AG10803 (cell line): ENCODE measurements at regions not wholly inside any gene's neighbourhood (a gene's known extent, or its start where the extent isn't known, plus 50 kb on each side); places are given as distances from the start of the nearest gene placed in this dataset.

Experiments used
- DNase-seq: peaks from one replicate; pipeline ENCODE4 v3.0.0; 2010; ENCODE audit warnings: low read depth
- H3K4me3 ChIP-seq: 2 replicates; pipeline ENCODE4 v1.5.1; 2011; ENCODE audit warnings: mild to moderate bottlenecking, low read length, control low read depth
- TF ChIP-seq, protein P1 (sequence below): conservative IDR thresholded peaks from 2 replicates; pipeline ENCODE4 v1.5.1; 2011; ENCODE audit warnings: mild to moderate bottlenecking, low read length, control low read depth, inconsistent platforms

GRCh38 chr3:117630469-117630868 lies 920.9 kb downstream of the TUSC7 start:
- H3K4me3 ChIP-seq: no peak overlapping the region
- DNase-seq: no peak
- TF ChIP-seq, protein P1, sequence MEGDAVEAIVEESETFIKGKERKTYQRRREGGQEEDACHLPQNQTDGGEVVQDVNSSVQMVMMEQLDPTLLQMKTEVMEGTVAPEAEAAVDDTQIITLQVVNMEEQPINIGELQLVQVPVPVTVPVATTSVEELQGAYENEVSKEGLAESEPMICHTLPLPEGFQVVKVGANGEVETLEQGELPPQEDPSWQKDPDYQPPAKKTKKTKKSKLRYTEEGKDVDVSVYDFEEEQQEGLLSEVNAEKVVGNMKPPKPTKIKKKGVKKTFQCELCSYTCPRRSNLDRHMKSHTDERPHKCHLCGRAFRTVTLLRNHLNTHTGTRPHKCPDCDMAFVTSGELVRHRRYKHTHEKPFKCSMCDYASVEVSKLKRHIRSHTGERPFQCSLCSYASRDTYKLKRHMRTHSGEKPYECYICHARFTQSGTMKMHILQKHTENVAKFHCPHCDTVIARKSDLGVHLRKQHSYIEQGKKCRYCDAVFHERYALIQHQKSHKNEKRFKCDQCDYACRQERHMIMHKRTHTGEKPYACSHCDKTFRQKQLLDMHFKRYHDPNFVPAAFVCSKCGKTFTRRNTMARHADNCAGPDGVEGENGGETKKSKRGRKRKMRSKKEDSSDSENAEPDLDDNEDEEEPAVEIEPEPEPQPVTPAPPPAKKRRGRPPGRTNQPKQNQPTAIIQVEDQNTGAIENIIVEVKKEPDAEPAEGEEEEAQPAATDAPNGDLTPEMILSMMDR: no peak

DNA sequence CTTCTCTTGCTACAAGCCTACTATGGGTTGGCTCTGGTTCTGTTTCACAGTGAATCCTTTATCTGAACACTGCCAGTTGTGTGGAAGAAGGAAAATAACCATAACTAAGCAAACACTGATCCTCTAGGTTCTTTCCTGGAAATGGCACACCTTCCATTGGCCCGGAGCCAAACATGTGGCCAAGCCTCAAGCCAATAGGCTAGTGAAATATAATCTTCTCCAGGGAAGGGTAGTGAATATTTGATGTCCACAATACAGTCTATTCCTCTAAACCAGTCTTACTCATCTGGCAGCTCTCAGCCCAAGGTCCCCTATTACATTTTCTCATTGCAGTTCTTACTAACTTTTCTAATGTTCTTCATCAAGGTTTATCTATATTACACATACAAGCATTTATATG lies 921.3 kb downstream of the TUSC7 start:
- H3K4me3 ChIP-seq: no peak overlapping the region
- DNase-seq: no peak
- TF ChIP-seq, protein P1: no peak

DNA sequence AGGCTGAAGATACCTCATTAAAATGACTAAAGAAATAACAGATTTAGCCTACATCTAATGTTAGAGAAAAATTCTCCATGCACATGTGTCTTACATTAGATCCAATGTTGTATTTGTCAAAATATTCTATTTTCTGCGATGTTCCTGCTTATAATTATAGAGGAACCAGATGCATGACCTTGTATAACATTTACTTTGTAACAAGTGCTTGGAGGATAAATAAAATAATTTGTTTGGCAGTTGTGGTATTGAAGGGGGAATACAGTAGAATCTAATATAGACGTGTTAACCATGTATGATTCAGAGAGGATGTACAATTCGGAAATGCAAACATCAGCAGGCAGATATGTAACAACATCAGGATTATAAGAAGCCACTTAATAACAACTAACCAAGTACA lies 922.2 kb downstream of the TUSC7 start:
- H3K4me3 ChIP-seq: no peak overlapping the region
- no peak for DNase-seq
- TF ChIP-seq, protein P1: no peak

DNA sequence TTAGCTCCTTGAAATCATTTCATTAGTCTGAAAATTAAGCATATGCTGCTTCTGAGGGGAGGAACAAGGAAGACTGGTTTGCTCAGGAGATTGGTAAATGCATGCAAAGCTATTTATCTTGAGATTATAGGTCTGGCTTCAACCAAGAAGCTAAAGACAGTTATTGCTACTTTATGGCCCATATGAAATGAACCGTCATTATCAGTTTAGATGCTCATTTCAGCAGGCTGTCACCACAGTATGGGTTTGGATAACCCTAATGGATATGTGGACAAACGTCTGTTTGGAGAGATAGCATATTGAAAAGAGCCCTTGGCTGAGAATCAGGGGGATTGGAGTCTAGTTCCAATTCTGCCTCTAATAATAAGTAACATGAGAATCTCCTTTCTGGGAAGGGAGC lies 922.6 kb downstream of the TUSC7 start:
- DNase-seq: no peak
- no peak overlapping the region for H3K4me3 ChIP-seq
- TF ChIP-seq, protein P1: no peak

DNA sequence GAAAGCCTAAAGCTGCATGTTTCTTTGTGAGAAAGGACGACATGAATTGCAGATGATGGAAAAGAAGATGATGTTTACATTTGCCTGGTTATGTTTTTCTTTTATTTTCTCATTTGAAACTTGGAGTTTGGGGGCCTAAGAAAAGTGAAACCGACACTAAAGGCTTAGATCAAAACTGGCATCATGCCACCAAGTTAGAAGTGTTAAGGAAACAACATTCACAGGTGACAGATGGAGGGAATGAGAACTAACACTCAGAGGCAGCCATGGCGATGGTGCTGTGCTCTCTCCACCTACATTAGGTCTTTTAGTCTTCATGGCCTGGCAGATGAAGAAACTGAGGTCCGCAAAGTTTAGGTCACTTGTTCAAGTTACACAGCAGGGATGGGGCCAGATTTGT lies 923.6 kb downstream of the TUSC7 start:
- no peak for DNase-seq
- TF ChIP-seq, protein P1: no peak
- H3K4me3 ChIP-seq: no peak overlapping the region

DNA sequence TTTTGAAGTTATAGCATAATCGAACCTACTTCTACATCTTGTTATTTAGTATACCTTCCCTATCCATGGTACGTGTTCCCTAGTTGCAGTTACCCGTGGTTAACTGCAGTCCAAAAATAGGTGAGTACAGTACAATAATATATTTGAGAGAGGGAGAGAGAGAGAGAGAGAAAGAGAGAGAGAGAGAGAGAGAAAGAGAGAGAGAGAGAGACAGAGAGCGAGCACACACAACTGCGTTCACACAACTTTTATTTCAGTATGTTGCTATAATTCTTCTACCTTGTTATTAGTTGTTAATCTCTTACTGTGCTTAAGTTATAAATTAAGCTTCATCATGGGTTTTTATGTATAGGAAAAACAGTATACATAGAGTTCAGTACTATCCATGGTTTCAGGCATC lies 928.1 kb downstream of the TUSC7 start:
- no peak for DNase-seq
- TF ChIP-seq, protein P1: no peak
- H3K4me3 ChIP-seq: no peak overlapping the region

- TF ChIP-seq, protein P1: no peak
- H3K4me3 ChIP-seq: no peak overlapping the region
- DNase-seq: no peak
These were observed 934.6 kb downstream of the TUSC7 start for GRCh38 chr3:117644203-117644602.
